NT2/D1 (cell line): ENCODE measurements at regions not wholly inside any gene's neighbourhood (a gene's known extent, or its start where the extent isn't known, plus 50 kb on each side); places are given as distances from the start of the nearest gene placed in this dataset.

Experiments
- DNase-seq: peaks from one replicate; pipeline ENCODE4 v3.0.0-alpha.2; 2011; ENCODE audit warnings: low read depth, low spot score
- H3K27me3 ChIP-seq: 2 replicates; pipeline ENCODE4 v1.6.0; 2011; ENCODE audit warnings: mild to moderate bottlenecking; ENCODE audit not compliant: insufficient read length, insufficient read depth
- H3K36me3 ChIP-seq: 2 replicates; pipeline ENCODE4 v1.6.1; 2011; ENCODE audit warnings: mild to moderate bottlenecking, low read length, mixed read lengths; ENCODE audit not compliant: insufficient read depth, insufficient read length
- H3K4me1 ChIP-seq: 2 replicates; pipeline ENCODE4 v1.5.1; 2011; ENCODE audit not compliant: insufficient read depth, insufficient read length
- H3K4me3 ChIP-seq: 2 replicates; pipeline ENCODE4 v1.5.1; 2011; ENCODE audit warnings: low read depth; ENCODE audit not compliant: insufficient read length
- H3K9ac ChIP-seq: 2 replicates; pipeline ENCODE4 v1.6.0; 2011; ENCODE audit warnings: low read depth; ENCODE audit not compliant: insufficient read length
- H3K9me3 ChIP-seq: 2 replicates; pipeline ENCODE4 v1.5.1; 2011; ENCODE audit warnings: mild to moderate bottlenecking, low read length; ENCODE audit not compliant: insufficient read depth
- SUZ12 ChIP-seq: IDR thresholded peaks from 2 replicates; pipeline ENCODE4 v1.6.1; 2011; ENCODE audit not compliant: insufficient read length, insufficient read depth; ENCODE audit errors: extremely low read depth
- YY1 ChIP-seq: IDR thresholded peaks from 2 replicates; pipeline ENCODE4 v1.6.1; 2011; ENCODE audit not compliant: insufficient read length, insufficient read depth
- ZNF274 ChIP-seq: IDR thresholded peaks from 2 replicates; pipeline ENCODE4 v1.6.1; 2011; ENCODE audit warnings: mild to moderate bottlenecking, low read depth, low read length

- no peak overlapping the region for H3K4me3 ChIP-seq
- no peaks in the 10 kb centered on the region for H3K27me3 ChIP-seq
- no peak for TF ChIP-seq ZNF274
- no peak for TF ChIP-seq SUZ12
- TF ChIP-seq YY1 = no peak
- no peaks in the 10 kb centered on the region for H3K9me3 ChIP-seq
- DNase-seq = no peak
- no peak overlapping the region for H3K9ac ChIP-seq
- no peaks in the 10 kb centered on the region for H3K36me3 ChIP-seq
- peaks cover 9% of the 10 kb centered on the region for H3K4me1 ChIP-seq
Observed at GRCh38 chr10:118805146-118805545, 50.4 kb upstream of the CACUL1 start.

- no peak overlapping the region for H3K4me3 ChIP-seq
- no peak for TF ChIP-seq ZNF274
- no peak for TF ChIP-seq SUZ12
- TF ChIP-seq YY1 = no peak
- H3K9ac ChIP-seq = no peak overlapping the region
- peaks cover 6% of the 10 kb centered on the region for H3K4me1 ChIP-seq
- H3K27me3 ChIP-seq = no peaks in the 10 kb centered on the region
- H3K9me3 ChIP-seq = no peaks in the 10 kb centered on the region
- no peak for DNase-seq
- no peaks in the 10 kb centered on the region for H3K36me3 ChIP-seq
Observed at GRCh38 chr10:118807512-118808305, 52.9 kb upstream of the CACUL1 start.

- TF ChIP-seq YY1 (no peak), ZNF274 (no peak), SUZ12 (no peak)
- Histone ChIP-seq H3K27me3 (no peaks in the 10 kb centered on the region), H3K4me1 (peaks cover 6% of the 10 kb centered on the region), H3K4me3 (no peak overlapping the region), H3K36me3 (no peaks in the 10 kb centered on the region), H3K9ac (no peak overlapping the region), H3K9me3 (no peaks in the 10 kb centered on the region)
- no peak for DNase-seq
Observed at GRCh38 chr10:118808601-118809356, 54.0 kb upstream of the CACUL1 start.

GRCh38 chr10:118809357-118810220, 54.8 kb upstream of the CACUL1 start:
- H3K36me3 ChIP-seq = no peaks in the 10 kb centered on the region
- no peak overlapping the region for H3K9ac ChIP-seq
- H3K4me3 ChIP-seq = no peak overlapping the region
- H3K27me3 ChIP-seq = no peaks in the 10 kb centered on the region
- no peak for DNase-seq
- H3K9me3 ChIP-seq = no peaks in the 10 kb centered on the region
- H3K4me1 ChIP-seq = peaks cover 6% of the 10 kb centered on the region
- TF ChIP-seq ZNF274 (no peak), SUZ12 (no peak), YY1 (no peak)

GRCh38 chr10:118810796-118811505, 56.2 kb upstream of the CACUL1 start:
- no peaks in the 10 kb centered on the region for H3K9me3 ChIP-seq
- H3K4me3 ChIP-seq = no peak overlapping the region
- no peak for TF ChIP-seq ZNF274
- H3K27me3 ChIP-seq = no peaks in the 10 kb centered on the region
- DNase-seq = no peak
- H3K9ac ChIP-seq = no peak overlapping the region
- no peaks in the 10 kb centered on the region for H3K36me3 ChIP-seq
- H3K4me1 ChIP-seq = peaks cover 6% of the 10 kb centered on the region

GRCh38 chr10:118811675-118812392, 57.1 kb upstream of the CACUL1 start:
- no peak for DNase-seq
- TF ChIP-seq ZNF274 = no peak
- TF ChIP-seq YY1 = no peak
- TF ChIP-seq SUZ12 = no peak
- Histone ChIP-seq H3K9ac (no peak overlapping the region), H3K36me3 (no peaks in the 10 kb centered on the region), H3K4me3 (no peak overlapping the region), H3K27me3 (no peaks in the 10 kb centered on the region), H3K9me3 (no peaks in the 10 kb centered on the region), H3K4me1 (peaks cover 6% of the 10 kb centered on the region)
